Adrenal gland (tissue), 9 donors: ENCODE measurements at regions not wholly inside any gene's neighbourhood (a gene's known extent, or its start where the extent isn't known, plus 50 kb on each side); places are given as distances from the start of the nearest gene placed in this dataset.

Experiments
- DNase-seq, 7 donors: peaks; one replicate each; pipeline ENCODE4 v3.0.0-alpha.2; 2019 to 2020
- H3K27ac ChIP-seq, 5 donors: fragments of 200-600 bp; sonication (generic) in 4 of 5; 1 replicate in 3 of 5; 2 replicates in 2 of 5; pipeline versions ENCODE4 v1.5.1 to v1.8.0; 2016 to 2020; ENCODE audit warnings: mild to moderate bottlenecking in 1 of 5
- H3K27me3 ChIP-seq: fragments of 200-600 bp; 2 replicates; pipeline ENCODE4 v1.8.0; 2021
- H3K36me3 ChIP-seq, 2 donors: fragments of 200-600 bp; replicated peaks in 1 of 2; 1 replicate in 1 of 2; 2 replicates in 1 of 2; pipeline versions ENCODE4 v1.5.1 to v1.8.0; 2018 to 2022
- H3K4me1 ChIP-seq, 2 donors: fragments of 200-600 bp; replicated peaks in 1 of 2; 1 replicate in 1 of 2; 2 replicates in 1 of 2; pipeline versions ENCODE4 v1.5.1 to v1.8.0; 2018 to 2021
- H3K4me3 ChIP-seq, 4 donors: fragments of 200-600 bp; sonication (generic) in 3 of 4; one replicate each; pipeline ENCODE4 v1.5.1; 2016 to 2018
- H3K9me3 ChIP-seq, 3 donors: fragments of 200-600 bp; sonication (generic) in 1 of 3; replicated peaks in 1 of 3; 1 replicate in 2 of 3; 2 replicates in 1 of 3; pipeline versions ENCODE4 v1.5.1 to v1.8.0; 2016 to 2021
- POLR2A ChIP-seq, 2 donors: fragments of 450-650 bp; IDR thresholded peaks; one replicate each; pipeline ENCODE4 v1.6.1; 2017; ENCODE audit warnings: antibody characterized with exemption in 2 of 2, mild to moderate bottlenecking in 2 of 2, moderate library complexity in 1 of 2
- WGBS, 4 donors: extraction: QIAGEN DNeasy Blood & Tissue Kit in 2 of 4; methylation state at CpG; one replicate each; pipeline versions ENCODE4 v1.1.5 to v1.1.7; 2013 to 2017; 5-methylcytosine and 5-hydroxymethylcytosine counted together
- intact Hi-C, 2 donors: fragments of 100-400 bp; cut with DNase I; formaldehyde crosslinking; loops; one replicate each; pipeline versions ENCODE4 v1.14.1 to v1.15.0; 2022 to 2023
- TF ChIP-seq, protein P1 (sequence below), 6 experiments: fragments of 450-650 bp in 4 of 6; fragments of 200-600 bp in 2 of 6; sonication (generic) in 1 of 6; IDR thresholded peaks; 1 replicate in 5 of 6; 2 replicates in 1 of 6; pipeline versions ENCODE4 v1.5.1 to v1.8.0; 2016 to 2021; ENCODE audit warnings: antibody characterized with exemption in 6 of 6, mild to moderate bottlenecking in 2 of 6, moderate library complexity in 1 of 6
- donor health status: healthy with polysubstance abuse.
- donor health status: Bipolar disorder and iron deficiency.
- donor health status: DM: yes; HTN: yes; CAD: no.
- donor health status: DM: no; HTN: no; CAD: no.
- donor health status: DM: no; HTN: no; CAD: no.

- DNase-seq, result no peak
- Histone ChIP-seq H3K9me3 (no peaks in the 10 kb centered on the region), H3K27me3 (peaks cover 1% of the 10 kb centered on the region), H3K4me3 (no peak overlapping the region), H3K27ac (no peak overlapping the region), H3K4me1 (peaks cover 0 to 6% of the 10 kb centered on the region in 2 donors), H3K36me3 (no peaks in the 10 kb centered on the region)
- intact Hi-C loops, result loop anchor here in 1 of 2 donors (10.0 kb wide), 2 partner anchors 142 to 322 kb away; no protein-coding TSS in a partner anchor
- no peak for TF ChIP-seq POLR2A (IDR thresholded peaks at IDR 0.05)
- TF ChIP-seq, protein P1, sequence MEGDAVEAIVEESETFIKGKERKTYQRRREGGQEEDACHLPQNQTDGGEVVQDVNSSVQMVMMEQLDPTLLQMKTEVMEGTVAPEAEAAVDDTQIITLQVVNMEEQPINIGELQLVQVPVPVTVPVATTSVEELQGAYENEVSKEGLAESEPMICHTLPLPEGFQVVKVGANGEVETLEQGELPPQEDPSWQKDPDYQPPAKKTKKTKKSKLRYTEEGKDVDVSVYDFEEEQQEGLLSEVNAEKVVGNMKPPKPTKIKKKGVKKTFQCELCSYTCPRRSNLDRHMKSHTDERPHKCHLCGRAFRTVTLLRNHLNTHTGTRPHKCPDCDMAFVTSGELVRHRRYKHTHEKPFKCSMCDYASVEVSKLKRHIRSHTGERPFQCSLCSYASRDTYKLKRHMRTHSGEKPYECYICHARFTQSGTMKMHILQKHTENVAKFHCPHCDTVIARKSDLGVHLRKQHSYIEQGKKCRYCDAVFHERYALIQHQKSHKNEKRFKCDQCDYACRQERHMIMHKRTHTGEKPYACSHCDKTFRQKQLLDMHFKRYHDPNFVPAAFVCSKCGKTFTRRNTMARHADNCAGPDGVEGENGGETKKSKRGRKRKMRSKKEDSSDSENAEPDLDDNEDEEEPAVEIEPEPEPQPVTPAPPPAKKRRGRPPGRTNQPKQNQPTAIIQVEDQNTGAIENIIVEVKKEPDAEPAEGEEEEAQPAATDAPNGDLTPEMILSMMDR (IDR thresholded peaks at IDR 0.05), result no peak
- 74 to 89% (median 84%) methylated on average over 9 of the region's 9 CpGs for WGBS, 4 donors
Measured at GRCh38 chr6:137416376-137417109, 77.7 kb downstream of the OLIG3 start.

DNA sequence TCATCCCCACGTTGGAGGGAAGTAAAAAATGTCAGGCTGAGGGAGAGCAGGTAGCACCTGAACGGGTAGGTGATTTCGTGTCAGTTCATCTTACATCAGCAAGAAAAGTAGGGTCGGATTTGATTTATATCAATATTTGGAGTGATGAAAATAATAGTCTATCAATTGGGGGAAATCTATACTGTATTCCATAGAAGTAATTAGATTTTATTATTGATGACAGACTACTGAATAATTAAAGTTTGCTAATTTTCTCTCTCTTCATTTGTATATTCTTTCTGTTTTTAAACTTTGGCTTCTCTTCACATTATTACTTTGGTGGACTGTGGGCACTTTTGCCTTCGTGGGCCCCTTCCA, 78.4 kb downstream of the OLIG3 start:
- no peak for DNase-seq
- no peak for TF ChIP-seq POLR2A (IDR thresholded peaks at IDR 0.05)
- TF ChIP-seq, protein P1 (IDR thresholded peaks at IDR 0.05), result peak in 1 of 6 experiments; percentile 1
- peaks cover 7% of the 10 kb centered on the region for H3K27me3 ChIP-seq
- no peaks in the 10 kb centered on the region for H3K9me3 ChIP-seq
- H3K27ac ChIP-seq, result no peak overlapping the region
- intact Hi-C loops, result loop anchor here in 1 of 2 donors (10.0 kb wide), 2 partner anchors 141 to 321 kb away; no protein-coding TSS in a partner anchor
- H3K36me3 ChIP-seq, result no peaks in the 10 kb centered on the region
- 34 to 44% (median 40%) methylated on average over 5 of the region's 5 CpGs for WGBS, 4 donors
- H3K4me1 ChIP-seq, result peaks cover 0 to 6% of the 10 kb centered on the region in 2 donors
- H3K4me3 ChIP-seq, result peak overlapping the region in 1 of 4 donors; percentile 47

GRCh38 chr6:137415127-137415833, 78.9 kb downstream of the OLIG3 start:
- no peaks in the 10 kb centered on the region for H3K9me3 ChIP-seq
- H3K27me3 ChIP-seq, result peaks cover 7% of the 10 kb centered on the region
- WGBS, 4 donors, result 3 to 10% (median 6%) methylated on average over 24 to 25 of the region's 25 CpGs
- peaks cover 0 to 6% of the 10 kb centered on the region in 2 donors for H3K4me1 ChIP-seq
- H3K36me3 ChIP-seq, result no peaks in the 10 kb centered on the region
- intact Hi-C loops, result loop anchor here in 1 of 2 donors (10.0 kb wide), 2 partner anchors 140 to 320 kb away; no protein-coding TSS in a partner anchor
- H3K4me3 ChIP-seq, result peak overlapping the region in 2 of 4 donors; percentile 14 to 47
- TF ChIP-seq, protein P1 (IDR thresholded peaks at IDR 0.05), result peak; percentile 48 to 66 (median 60)
- TF ChIP-seq POLR2A (IDR thresholded peaks at IDR 0.05), result no peak
- no peak overlapping the region for H3K27ac ChIP-seq
- DNase-seq, result peak; percentile 49 to 77 (median 59)

- 52 to 63% (median 55%) methylated on average over 7 of the region's 7 CpGs for WGBS, 4 donors
- no peaks in the 10 kb centered on the region for H3K9me3 ChIP-seq
- H3K4me3 ChIP-seq, result no peak overlapping the region
- DNase-seq, result peak in 1 of 7 donors; percentile 7
- intact Hi-C loops, result loop anchor here in 1 of 2 donors (10.0 kb wide), 2 partner anchors 140 to 320 kb away; no protein-coding TSS in a partner anchor
- H3K27me3 ChIP-seq, result peaks cover 7% of the 10 kb centered on the region
- no peaks in the 10 kb centered on the region for H3K36me3 ChIP-seq
- H3K27ac ChIP-seq, result no peak overlapping the region
- peaks cover 0 to 6% of the 10 kb centered on the region in 2 donors for H3K4me1 ChIP-seq
- no peak for TF ChIP-seq POLR2A (IDR thresholded peaks at IDR 0.05)
- TF ChIP-seq, protein P1 (IDR thresholded peaks at IDR 0.05), result no peak
Measured at GRCh38 chr6:137414599-137414998, 79.6 kb downstream of the OLIG3 start.
